Cerebellar cortex (tissue), 1 donor: ENCODE measurements at regions not wholly inside any gene's neighbourhood (a gene's known extent, or its start where the extent isn't known, plus 50 kb on each side); places are given as distances from the start of the nearest gene placed in this dataset.
"Not testable (repeated sequence)": the region's sequence is repeated elsewhere in the genome, so short reads cannot be mapped to it uniquely, and the experiment has no call there.

Experiments used
- DNase-seq: peaks from one replicate; pipeline ENCODE4 v3.0.0-alpha.2; 2015; ENCODE audit warnings: low spot score

GRCh38 chr9:129317179-129318011 is 139.3 kb upstream of the IER5L start:
- peak; percentile 80 for DNase-seq

- DNase-seq, result no peak
Measured at GRCh38 chr9:129316281-129317030, 138.4 kb upstream of the IER5L start.

DNA sequence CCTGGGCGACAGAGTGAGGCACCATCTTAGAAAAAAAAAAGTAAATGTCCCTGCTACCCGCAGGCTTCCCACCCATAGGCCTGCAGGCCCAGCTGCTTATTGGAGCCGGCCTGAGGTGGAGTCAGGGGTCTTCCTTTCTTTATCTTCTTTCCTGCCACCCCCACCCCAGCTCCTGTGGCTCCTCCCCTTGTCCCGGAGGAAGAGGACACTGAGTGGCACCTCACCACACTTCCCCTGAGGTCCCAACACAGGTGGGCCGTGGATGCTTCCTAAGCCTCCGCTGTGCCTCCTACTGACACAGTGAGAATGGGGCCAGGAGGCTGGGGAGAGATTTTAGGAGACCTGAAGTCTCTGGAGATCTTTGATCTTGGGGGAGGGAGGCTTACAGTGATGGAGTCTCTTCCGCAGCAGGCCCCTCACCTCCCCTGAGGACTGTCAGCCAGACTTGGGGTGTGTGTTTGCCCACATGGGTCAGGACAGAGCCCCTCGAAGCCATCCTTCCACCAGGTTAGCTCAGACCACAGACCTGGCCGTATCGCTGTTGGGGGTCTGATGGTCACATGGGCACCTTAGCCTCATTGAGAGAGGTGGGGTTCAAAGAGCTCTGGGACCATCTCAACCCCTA is 135.4 kb upstream of the IER5L start:
- no peak for DNase-seq

- no peak for DNase-seq
Measured at GRCh38 chr9:129312251-129313122, 134.4 kb upstream of the IER5L start.

- no peak for DNase-seq
Measured at GRCh38 chr9:129311643-129312042, 133.6 kb upstream of the IER5L start.

GRCh38 chr9:129310666-129311350 is 132.7 kb upstream of the IER5L start:
- no peak for DNase-seq

GRCh38 chr9:129309906-129310305 is 131.8 kb upstream of the IER5L start:
- DNase-seq, result no peak

DNA sequence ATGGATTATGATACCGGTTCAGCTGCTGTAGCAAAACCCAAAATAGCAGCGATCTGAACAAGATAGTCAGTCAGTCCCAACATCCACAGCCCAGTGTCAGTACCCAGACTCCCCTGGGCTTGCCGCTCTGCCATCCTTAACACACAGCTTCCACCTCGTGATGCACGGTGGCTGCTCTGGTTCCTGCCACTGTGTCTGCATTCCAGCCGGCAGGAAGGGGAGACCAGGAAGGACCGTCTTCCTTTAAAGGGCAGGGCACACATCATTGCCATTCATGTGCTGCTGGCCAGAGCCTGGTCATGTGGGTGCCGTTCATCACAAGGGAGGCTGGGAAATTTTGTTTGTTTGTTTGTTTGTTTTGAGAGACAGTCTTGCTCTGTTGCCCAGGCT is 131.0 kb upstream of the IER5L start:
- no peak for DNase-seq

DNA sequence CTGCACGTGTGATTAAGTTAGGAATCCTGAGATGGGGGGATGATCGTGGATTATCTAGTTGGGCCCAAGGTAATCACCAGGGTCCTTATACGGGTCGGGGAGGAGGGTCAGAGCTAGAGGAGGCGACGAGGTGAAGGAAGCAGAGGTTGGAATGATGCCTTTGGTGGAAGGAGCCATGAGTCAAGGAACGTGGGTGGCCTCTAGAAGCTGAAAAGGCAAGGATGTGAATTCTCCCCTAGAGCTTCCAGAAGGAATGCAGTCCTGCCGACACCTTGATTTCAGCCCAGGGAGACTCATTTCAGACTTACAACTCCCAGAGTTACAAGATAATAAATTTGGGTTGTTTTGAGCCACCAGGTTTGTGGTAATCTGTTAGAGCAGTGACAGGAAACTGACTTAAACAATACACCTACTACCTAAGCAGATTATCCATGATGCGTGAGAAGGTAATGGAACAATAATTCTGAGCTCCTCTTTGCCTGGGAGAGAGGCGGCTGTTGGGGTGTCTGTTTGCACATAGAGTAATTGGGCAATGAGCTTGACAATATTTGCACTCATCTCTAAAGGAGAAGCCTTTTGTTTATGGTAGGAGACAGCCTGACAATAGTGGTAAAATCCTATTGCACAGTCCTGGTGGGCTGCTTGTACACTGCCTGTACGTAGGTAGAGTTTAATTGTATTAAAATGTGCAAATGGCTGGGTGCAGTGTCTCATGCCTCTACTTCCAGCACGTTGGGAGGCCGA is 129.3 kb upstream of the IER5L start:
- DNase-seq, result no peak

GRCh38 chr9:129306318-129306973 is 128.4 kb upstream of the IER5L start:
- DNase-seq, result no peak

GRCh38 chr9:129305246-129305645 is 127.2 kb upstream of the IER5L start:
- no peak for DNase-seq

DNA sequence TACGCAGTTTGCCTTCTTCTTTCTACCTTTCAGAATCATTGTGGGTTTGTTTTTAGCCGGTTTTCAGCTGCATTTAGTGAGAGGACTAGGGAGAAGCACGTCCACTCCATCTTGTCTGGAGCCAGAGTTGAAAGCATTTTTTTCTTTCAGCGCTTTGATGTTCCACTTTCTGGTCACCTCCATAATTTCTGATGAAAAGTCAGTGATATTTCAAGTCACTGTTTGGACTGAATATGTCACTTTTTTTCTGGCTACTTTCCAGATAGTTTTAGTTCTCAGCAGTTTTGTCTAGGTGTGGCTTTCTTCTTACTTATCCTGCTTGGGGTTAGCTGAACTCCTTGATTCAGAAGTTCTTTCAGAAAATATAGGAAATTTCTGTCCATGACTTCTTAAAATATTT is 123.9 kb upstream of the IER5L start:
- no peak for DNase-seq

DNA sequence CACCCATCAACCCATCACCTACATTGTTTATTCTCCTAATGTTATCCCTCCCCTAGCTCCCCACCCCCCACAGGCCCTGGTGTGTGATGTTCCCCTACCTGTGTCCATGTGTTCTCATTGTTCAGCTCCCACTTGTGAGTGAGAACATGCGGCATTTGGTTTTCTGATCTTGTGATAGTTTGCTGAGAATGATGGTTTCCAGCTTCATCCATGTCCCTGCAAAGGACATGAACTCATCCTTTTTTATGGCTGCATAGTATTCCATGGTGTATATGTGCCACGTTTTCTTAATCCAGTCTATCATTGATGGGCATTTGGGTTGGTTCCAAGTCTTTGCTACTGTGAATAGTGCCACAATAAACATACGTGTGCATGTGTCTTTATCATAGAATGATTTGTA is 118.1 kb upstream of the IER5L start:
- not testable (repeated sequence) for DNase-seq

DNA sequence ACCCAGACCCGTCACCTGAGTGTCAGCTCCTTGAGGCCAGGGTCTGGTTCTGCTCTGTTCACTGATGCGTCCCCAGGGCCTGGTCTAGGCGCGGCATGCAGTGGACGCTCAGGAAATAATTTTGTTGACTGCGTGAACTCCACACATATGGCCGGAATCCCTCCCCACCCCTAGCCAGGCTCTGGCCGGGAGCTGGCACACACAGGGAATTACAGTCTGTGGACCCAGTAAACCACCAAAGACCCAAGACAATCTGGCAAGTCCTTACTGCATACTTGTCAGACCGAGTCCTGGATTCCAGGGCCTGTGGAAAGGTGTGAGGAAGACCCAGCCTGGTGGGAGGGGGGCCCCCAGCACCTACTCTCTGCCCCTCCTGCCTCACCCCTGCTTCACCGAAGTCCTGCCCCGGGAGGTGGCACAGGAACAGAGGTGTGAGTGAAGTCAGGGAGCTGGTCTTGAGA is 113.0 kb upstream of the IER5L start:
- DNase-seq, result no peak

DNA sequence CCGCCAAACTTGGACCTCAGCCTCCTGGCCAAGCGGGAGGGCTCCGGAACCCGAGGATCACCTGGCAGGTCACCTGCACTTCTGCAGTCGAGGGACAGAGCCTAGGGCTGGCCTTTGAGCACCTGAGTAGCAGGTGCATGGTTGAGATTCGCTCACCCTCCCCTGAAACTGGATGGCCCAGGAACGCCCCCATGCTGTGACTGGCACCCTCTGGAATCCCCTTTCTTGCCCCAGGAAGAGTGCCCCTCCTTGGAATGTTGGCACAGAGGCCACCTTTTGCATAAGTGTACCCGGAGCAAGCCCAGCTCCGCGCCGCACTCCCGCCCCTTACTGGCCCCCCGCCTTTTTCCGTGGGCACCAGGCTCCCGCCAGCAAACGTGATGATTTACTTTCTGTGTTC is 112.5 kb upstream of the IER5L start:
- DNase-seq, result no peak

GRCh38 chr9:129289883-129290282 is 111.8 kb upstream of the IER5L start:
- DNase-seq, result no peak

- DNase-seq, result no peak
Measured at GRCh38 chr9:129289131-129289731, 111.2 kb upstream of the IER5L start.

GRCh38 chr9:129287619-129288305 is 109.7 kb upstream of the IER5L start:
- DNase-seq, result no peak
